Occipital lobe (tissue), 1 donor: ENCODE measurements at regions not wholly inside any gene's neighbourhood (a gene's known extent, or its start where the extent isn't known, plus 50 kb on each side); places are given as distances from the start of the nearest gene placed in this dataset.
"Not testable (repeated sequence)": the region's sequence is repeated elsewhere in the genome, so short reads cannot be mapped to it uniquely, and the experiment has no call there.

ENCODE experiments used
- DNase-seq: peaks from one replicate; lab custom pipeline; 2025; lab: John Stamatoyannopoulos, UW

GRCh38 chr7:66573782-66574495, 54.7 kb upstream of the KCTD7 start:
- DNase-seq = not testable (repeated sequence)

GRCh38 chr7:66574768-66575167, 53.9 kb upstream of the KCTD7 start:
- DNase-seq = not testable (repeated sequence)

GRCh38 chr7:66575398-66575797, 53.3 kb upstream of the KCTD7 start:
- no peak for DNase-seq

- DNase-seq = no peak
Measured at GRCh38 chr7:66576646-66577045, 52.0 kb upstream of the KCTD7 start.
